Hepatocyte (in vitro differentiated cells): ENCODE measurements at regions not wholly inside any gene's neighbourhood (a gene's known extent, or its start where the extent isn't known, plus 50 kb on each side); places are given as distances from the start of the nearest gene placed in this dataset.
"Not testable (repeated sequence)": the region's sequence is repeated elsewhere in the genome, so short reads cannot be mapped to it uniquely, and the experiment has no call there.

ENCODE experiments used
- EZH2phosphoT487 ChIP-seq: fragments of 200-600 bp; sonication (generic); IDR thresholded peaks from one replicate; pipeline ENCODE4 v1.6.1; 2018; ENCODE audit warnings: antibody characterized with exemption, mild to moderate bottlenecking, low read depth, moderate library complexity; ENCODE audit not compliant: unreplicated experiment, severe bottlenecking
- TF ChIP-seq, protein P1 (sequence below): fragments of 200-600 bp; sonication (generic); IDR thresholded peaks from 2 replicates; pipeline ENCODE4 v1.5.1; 2016; ENCODE audit warnings: antibody characterized with exemption, mild to moderate bottlenecking; ENCODE audit not compliant: poor library complexity

DNA sequence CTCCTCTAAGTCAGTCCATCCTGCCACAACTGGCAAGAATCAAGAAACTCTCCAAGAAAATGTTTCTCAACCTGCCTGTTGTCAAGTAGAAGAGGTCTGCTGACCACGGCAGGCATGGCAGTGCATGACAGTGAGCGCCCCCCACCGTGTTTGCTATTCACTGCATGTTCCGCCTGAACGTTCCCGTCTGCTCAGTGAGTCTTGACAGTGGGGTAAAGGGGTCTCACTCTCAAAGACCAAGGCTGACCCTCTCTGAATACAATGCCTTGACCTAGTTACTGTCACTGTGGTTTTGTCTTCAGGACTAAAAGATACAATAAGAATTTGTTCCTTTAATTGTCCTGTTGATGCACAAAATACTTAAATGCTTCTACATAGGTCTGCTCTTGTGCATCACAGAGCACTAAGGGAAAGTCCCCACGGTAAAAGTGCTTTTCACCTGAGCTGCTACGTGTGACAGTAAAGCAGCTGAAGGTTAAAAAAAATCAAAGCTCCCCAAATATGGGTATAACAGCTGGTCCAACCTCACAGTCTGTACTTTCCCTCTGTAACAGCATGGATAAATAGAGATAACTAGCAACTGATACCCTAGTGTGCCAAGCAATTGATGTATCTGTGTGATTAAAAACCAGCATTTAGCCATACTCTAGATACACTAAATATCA, 555.8 kb upstream of the ZNF337 start:
- TF ChIP-seq, protein P1, sequence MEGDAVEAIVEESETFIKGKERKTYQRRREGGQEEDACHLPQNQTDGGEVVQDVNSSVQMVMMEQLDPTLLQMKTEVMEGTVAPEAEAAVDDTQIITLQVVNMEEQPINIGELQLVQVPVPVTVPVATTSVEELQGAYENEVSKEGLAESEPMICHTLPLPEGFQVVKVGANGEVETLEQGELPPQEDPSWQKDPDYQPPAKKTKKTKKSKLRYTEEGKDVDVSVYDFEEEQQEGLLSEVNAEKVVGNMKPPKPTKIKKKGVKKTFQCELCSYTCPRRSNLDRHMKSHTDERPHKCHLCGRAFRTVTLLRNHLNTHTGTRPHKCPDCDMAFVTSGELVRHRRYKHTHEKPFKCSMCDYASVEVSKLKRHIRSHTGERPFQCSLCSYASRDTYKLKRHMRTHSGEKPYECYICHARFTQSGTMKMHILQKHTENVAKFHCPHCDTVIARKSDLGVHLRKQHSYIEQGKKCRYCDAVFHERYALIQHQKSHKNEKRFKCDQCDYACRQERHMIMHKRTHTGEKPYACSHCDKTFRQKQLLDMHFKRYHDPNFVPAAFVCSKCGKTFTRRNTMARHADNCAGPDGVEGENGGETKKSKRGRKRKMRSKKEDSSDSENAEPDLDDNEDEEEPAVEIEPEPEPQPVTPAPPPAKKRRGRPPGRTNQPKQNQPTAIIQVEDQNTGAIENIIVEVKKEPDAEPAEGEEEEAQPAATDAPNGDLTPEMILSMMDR, result not testable (repeated sequence)
- TF ChIP-seq EZH2phosphoT487, result not testable (repeated sequence)
